ENCODE measurements at regions not wholly inside any gene's neighbourhood (a gene's known extent, or its start where the extent isn't known, plus 50 kb on each side); places are given as distances from the start of the nearest gene placed in this dataset.
A peak's percentile ranks its signal among the peaks of the same experiment; 100 is the strongest.

DNA sequence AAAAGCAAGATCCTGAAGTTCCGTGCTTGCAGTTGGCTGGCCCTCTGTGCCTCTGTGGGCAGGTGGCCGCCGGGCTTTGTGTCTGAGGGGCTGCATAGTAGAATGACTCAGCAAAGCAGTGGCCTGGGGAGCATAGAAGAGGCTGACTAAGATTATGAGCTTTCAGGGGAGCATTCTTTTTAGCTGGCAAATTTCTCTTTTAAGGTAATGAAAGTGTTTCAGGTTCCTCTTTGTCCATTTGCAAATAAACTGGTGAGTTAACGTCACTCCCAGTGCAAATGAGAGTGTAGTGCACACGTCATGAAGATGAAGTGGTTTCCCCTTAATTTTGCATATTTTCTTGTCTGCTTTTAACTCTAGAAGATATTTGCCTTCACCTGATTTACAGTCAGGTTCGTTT lies 98.6 kb downstream of the BCL2L11 start:
- no CpG with 5 or more reads among the region's 6 CpGs for WGBS (ENCODE audit: extremely low coverage, insufficient read length, low lambda C conversion rate)
- Histone ChIP-seq H2AFZ (ENCODE audit: low read length) (peak overlapping the region; percentile 29), H4K20me1 (ENCODE audit: control insufficient read depth, insufficient read depth, insufficient read length) (no peaks in the 10 kb centered on the region), H3K9me3 (ENCODE audit: control insufficient read depth, low read depth, low read length) (no peaks in the 10 kb centered on the region), H2BK120ac (ENCODE audit: low read depth, low read length, poor library complexity, severe bottlenecking) (no peak overlapping the region), H4K91ac (ENCODE audit: insufficient read length, low read depth, low read length) (no peak overlapping the region), H3K18ac (ENCODE audit: insufficient read length, low read depth, low read length) (no peak overlapping the region), H3T11ph (ENCODE audit: low read length) (no peak overlapping the region), H4K8ac (replicated peaks; ENCODE audit: insufficient read length, low read depth, low read length) (no peak overlapping the region), H4K5ac (ENCODE audit: insufficient read length, low read depth, low read length) (no peak overlapping the region), H3K27ac (ENCODE audit: insufficient read length, low read depth, low read length) (no peak overlapping the region), H3K14ac (ENCODE audit: insufficient read depth, low read length) (no peak overlapping the region), H3K79me2 (ENCODE audit: insufficient read depth, low read length) (no peaks in the 10 kb centered on the region), H2BK5ac (ENCODE audit: insufficient read length, low read length) (no peak overlapping the region), H3K9ac (ENCODE audit: extremely low read depth, insufficient read length, low read length) (no peak overlapping the region), H3K79me1 (ENCODE audit: insufficient read depth, low read depth, low read length, poor library complexity, severe bottlenecking) (no peaks in the 10 kb centered on the region), H3K23ac (ENCODE audit: insufficient read length, low read depth, low read length) (no peak overlapping the region), H2BK20ac (ENCODE audit: low read depth, low read length, poor library complexity, severe bottlenecking) (no peak overlapping the region), H3K4ac (ENCODE audit: low read depth, low read length) (no peak overlapping the region), H3K27me3 (ENCODE audit: insufficient read depth, low read length) (no peaks in the 10 kb centered on the region), H3K4me1 (ENCODE audit: insufficient read depth, low read length) (0 out of 2 replicates have a peak, but pooled peaks cover 2% of the 10 kb centered on the region), H3K4me2 (ENCODE audit: insufficient read depth, insufficient read length, low read length) (no peak overlapping the region), H2BK15ac (ENCODE audit: low read depth, low read length) (no peak overlapping the region), H2BK12ac (ENCODE audit: insufficient read length, low read depth, low read length) (no peak overlapping the region), H3K56ac (ENCODE audit: insufficient read length, low read depth, low read length) (no peak overlapping the region), H2AK5ac (ENCODE audit: insufficient read length, low read length) (no peak overlapping the region), H3K23me2 (ENCODE audit: insufficient read length, low read depth, low read length, poor library complexity, severe bottlenecking) (no peaks in the 10 kb centered on the region)
- H3K9me3 Mint-ChIP-seq: peaks cover 20% of the 10 kb centered on the region in 2 experiments
- H3K36me3 Mint-ChIP-seq (ENCODE audit: insufficient read depth in 1 of 3, low read depth in 3 of 3): peaks cover 14 to 23% (median 20%) of the 10 kb centered on the region in 3 experiments
- H3K4me3 Mint-ChIP-seq: no peak overlapping the region
- peak overlapping the region in 2 of 3 experiments; percentile 46 to 86; a peak in 3 of 7 replicates for H3K27ac Mint-ChIP-seq
- DNase-seq: peak; percentile 55
- peaks cover 7% of the 10 kb centered on the region; the same call in 1 of the 2 replicates for H3K27me3 Mint-ChIP-seq (ENCODE audit: low read depth)
- H3K4me1 Mint-ChIP-seq: peaks cover 13 to 20% of the 10 kb centered on the region in 2 experiments
- TF ChIP-seq, protein P1, sequence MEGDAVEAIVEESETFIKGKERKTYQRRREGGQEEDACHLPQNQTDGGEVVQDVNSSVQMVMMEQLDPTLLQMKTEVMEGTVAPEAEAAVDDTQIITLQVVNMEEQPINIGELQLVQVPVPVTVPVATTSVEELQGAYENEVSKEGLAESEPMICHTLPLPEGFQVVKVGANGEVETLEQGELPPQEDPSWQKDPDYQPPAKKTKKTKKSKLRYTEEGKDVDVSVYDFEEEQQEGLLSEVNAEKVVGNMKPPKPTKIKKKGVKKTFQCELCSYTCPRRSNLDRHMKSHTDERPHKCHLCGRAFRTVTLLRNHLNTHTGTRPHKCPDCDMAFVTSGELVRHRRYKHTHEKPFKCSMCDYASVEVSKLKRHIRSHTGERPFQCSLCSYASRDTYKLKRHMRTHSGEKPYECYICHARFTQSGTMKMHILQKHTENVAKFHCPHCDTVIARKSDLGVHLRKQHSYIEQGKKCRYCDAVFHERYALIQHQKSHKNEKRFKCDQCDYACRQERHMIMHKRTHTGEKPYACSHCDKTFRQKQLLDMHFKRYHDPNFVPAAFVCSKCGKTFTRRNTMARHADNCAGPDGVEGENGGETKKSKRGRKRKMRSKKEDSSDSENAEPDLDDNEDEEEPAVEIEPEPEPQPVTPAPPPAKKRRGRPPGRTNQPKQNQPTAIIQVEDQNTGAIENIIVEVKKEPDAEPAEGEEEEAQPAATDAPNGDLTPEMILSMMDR (conservative IDR thresholded peaks at IDR 0.05): no peak

Data from H9 (cell line).